H9 (cell line): ENCODE measurements at regions not wholly inside any gene's neighbourhood (a gene's known extent, or its start where the extent isn't known, plus 50 kb on each side); places are given as distances from the start of the nearest gene placed in this dataset.

Source experiments
- DNase-seq: peaks from one replicate; pipeline ENCODE4 v3.0.0-alpha.2; 2017
- H2AFZ ChIP-seq: one replicate; pipeline ENCODE4 v1.6.1; 2013; ENCODE audit warnings: mild to moderate bottlenecking, low read length, control low read depth, moderate library complexity
- H2AK5ac ChIP-seq: 2 replicates; pipeline ENCODE4 v1.6.1; 2013; ENCODE audit warnings: low read length, control low read depth, mixed read lengths; ENCODE audit not compliant: insufficient read length
- H2BK120ac ChIP-seq: one replicate; pipeline ENCODE4 v1.6.1; 2013; ENCODE audit warnings: low read depth, mild to moderate bottlenecking, low read length, control low read depth, inconsistent platforms; ENCODE audit not compliant: poor library complexity, severe bottlenecking
- H2BK12ac ChIP-seq: 2 replicates; pipeline ENCODE4 v1.6.1; 2013; ENCODE audit warnings: low read length, control low read depth, mixed read lengths, low read depth; ENCODE audit not compliant: insufficient read length
- H2BK15ac ChIP-seq: 2 replicates; pipeline ENCODE4 v1.6.1; 2013; ENCODE audit warnings: low read depth, low read length, control low read depth
- H2BK20ac ChIP-seq: one replicate; pipeline ENCODE4 v1.6.1; 2013; ENCODE audit warnings: low read depth, mild to moderate bottlenecking, low read length, control low read depth, inconsistent platforms; ENCODE audit not compliant: poor library complexity, severe bottlenecking
- H2BK5ac ChIP-seq: 2 replicates; pipeline ENCODE4 v1.6.1; 2013; ENCODE audit warnings: low read length, control low read depth, mixed read lengths; ENCODE audit not compliant: insufficient read length
- H3K14ac ChIP-seq: 2 replicates; pipeline ENCODE4 v1.6.1; 2013; ENCODE audit warnings: low read length, control low read depth; ENCODE audit not compliant: insufficient read depth
- H3K18ac ChIP-seq: 2 replicates; pipeline ENCODE4 v1.6.1; 2013; ENCODE audit warnings: low read depth, mild to moderate bottlenecking, mixed read lengths, low read length, control low read depth; ENCODE audit not compliant: insufficient read length
- H3K23ac ChIP-seq: 2 replicates; pipeline ENCODE4 v1.6.1; 2013; ENCODE audit warnings: low read length, control low read depth, mixed read lengths, low read depth; ENCODE audit not compliant: insufficient read length
- H3K23me2 ChIP-seq: 2 replicates; pipeline ENCODE4 v1.6.1; 2013; ENCODE audit warnings: low read depth, mild to moderate bottlenecking, mixed read lengths, low read length, control low read depth; ENCODE audit not compliant: insufficient read length, poor library complexity, severe bottlenecking
- H3K27ac ChIP-seq: 2 replicates; pipeline ENCODE4 v1.5.1; 2013; ENCODE audit warnings: low read length, control low read depth, mixed read lengths, low read depth; ENCODE audit not compliant: insufficient read length
- H3K27me3 ChIP-seq: 2 replicates; pipeline ENCODE4 v1.6.1; 2013; ENCODE audit warnings: low read length, control low read depth, inconsistent platforms; ENCODE audit not compliant: insufficient read depth
- H3K4ac ChIP-seq: 2 replicates; pipeline ENCODE4 v1.6.1; 2013; ENCODE audit warnings: low read depth, mild to moderate bottlenecking, control low read depth, inconsistent platforms, low read length, moderate library complexity
- H3K4me1 ChIP-seq: 2 replicates; pipeline ENCODE4 v1.6.1; 2013; ENCODE audit warnings: low read length, control low read depth, inconsistent platforms; ENCODE audit not compliant: insufficient read depth
- H3K4me2 ChIP-seq: 2 replicates; pipeline ENCODE4 v1.6.1; 2013; ENCODE audit warnings: low read length, control low read depth, mixed read lengths; ENCODE audit not compliant: insufficient read length, insufficient read depth
- H3K56ac ChIP-seq: 2 replicates; pipeline ENCODE4 v1.6.1; 2013; ENCODE audit warnings: low read depth, mild to moderate bottlenecking, mixed read lengths, low read length, control low read depth; ENCODE audit not compliant: insufficient read length
- H3K79me1 ChIP-seq: 2 replicates; pipeline ENCODE4 v1.6.1; 2013; ENCODE audit warnings: low read depth, mild to moderate bottlenecking, moderate library complexity, low read length, control low read depth, inconsistent platforms; ENCODE audit not compliant: insufficient read depth, poor library complexity, severe bottlenecking
- H3K79me2 ChIP-seq: 2 replicates; pipeline ENCODE4 v1.6.1; 2013; ENCODE audit warnings: low read length, control low read depth, inconsistent platforms; ENCODE audit not compliant: insufficient read depth
- H3K9ac ChIP-seq: 2 replicates; pipeline ENCODE4 v1.6.1; 2013; ENCODE audit warnings: low read length, control low read depth, mixed read lengths; ENCODE audit not compliant: insufficient read length; ENCODE audit errors: extremely low read depth
- H3K9me3 ChIP-seq: one replicate; pipeline ENCODE4 v1.6.1; 2013; ENCODE audit warnings: low read depth, low read length, inconsistent platforms; ENCODE audit not compliant: control insufficient read depth
- H3T11ph ChIP-seq: one replicate; pipeline ENCODE4 v1.6.1; 2013; ENCODE audit warnings: mild to moderate bottlenecking, low read length, control low read depth, inconsistent platforms
- H4K20me1 ChIP-seq: one replicate; pipeline ENCODE4 v1.6.1; 2013; ENCODE audit not compliant: control insufficient read depth, insufficient read length, insufficient read depth
- H4K5ac ChIP-seq: 2 replicates; pipeline ENCODE4 v1.6.1; 2013; ENCODE audit warnings: low read depth, mild to moderate bottlenecking, mixed read lengths, low read length, control low read depth; ENCODE audit not compliant: insufficient read length
- H4K8ac ChIP-seq: replicated peaks from 2 replicates; pipeline ENCODE4 v1.6.1; 2013; ENCODE audit warnings: low read length, control low read depth, mixed read lengths, low read depth; ENCODE audit not compliant: insufficient read length
- H4K91ac ChIP-seq: 2 replicates; pipeline ENCODE4 v1.6.1; 2013; ENCODE audit warnings: low read depth, mild to moderate bottlenecking, moderate library complexity, mixed read lengths, low read length, control low read depth; ENCODE audit not compliant: insufficient read length
- H3K27ac Mint-ChIP-seq, 3 experiments: 2 replicates in 2 of 3; 3 replicates in 1 of 3; pipeline ENCODE4 v1.8.0; 2020 to 2021; ENCODE audit warnings: mixed read lengths in 3 of 3, mild to moderate bottlenecking in 1 of 3, moderate library complexity in 1 of 3
- H3K27me3 Mint-ChIP-seq: 2 replicates; pipeline ENCODE4 v1.8.0; 2021; ENCODE audit warnings: low read depth, mild to moderate bottlenecking, moderate library complexity, mixed read lengths
- H3K36me3 Mint-ChIP-seq, 3 experiments: 2 replicates in 2 of 3; 3 replicates in 1 of 3; pipeline ENCODE4 v1.8.0; 2020 to 2021; ENCODE audit warnings: low read depth in 3 of 3, mixed read lengths in 3 of 3; ENCODE audit not compliant: insufficient read depth in 1 of 3
- H3K4me1 Mint-ChIP-seq, 2 experiments: 2 replicates each; pipeline ENCODE4 v1.8.0; 2020; ENCODE audit warnings: mixed read lengths in 2 of 2
- H3K4me3 Mint-ChIP-seq, 2 experiments: 2 replicates in 1 of 2; 3 replicates in 1 of 2; pipeline ENCODE4 v1.8.0; 2020 to 2021; ENCODE audit warnings: mild to moderate bottlenecking in 2 of 2, mixed read lengths in 2 of 2, moderate library complexity in 1 of 2
- H3K9me3 Mint-ChIP-seq, 2 experiments: 2 replicates in 1 of 2; 3 replicates in 1 of 2; pipeline ENCODE4 v1.8.0; 2020; ENCODE audit warnings: mild to moderate bottlenecking in 2 of 2, mixed read lengths in 2 of 2, moderate library complexity in 1 of 2
- WGBS: extraction: QIAGEN DNeasy Blood & Tissue Kit; methylation state at CpG from one replicate; pipeline ENCODE4 v1.1.7; 2013; ENCODE audit warnings: missing lambda C conversion rate, low lambda C conversion rate, mixed read lengths; ENCODE audit not compliant: insufficient read length; ENCODE audit errors: extremely low coverage; 5-methylcytosine and 5-hydroxymethylcytosine counted together
- TF ChIP-seq, protein P1 (sequence below): fragments of 200-600 bp; sonication (generic); conservative IDR thresholded peaks from 3 replicates; pipeline ENCODE4 v1.8.0; 2021; ENCODE audit warnings: antibody characterized with exemption, mild to moderate bottlenecking

DNA sequence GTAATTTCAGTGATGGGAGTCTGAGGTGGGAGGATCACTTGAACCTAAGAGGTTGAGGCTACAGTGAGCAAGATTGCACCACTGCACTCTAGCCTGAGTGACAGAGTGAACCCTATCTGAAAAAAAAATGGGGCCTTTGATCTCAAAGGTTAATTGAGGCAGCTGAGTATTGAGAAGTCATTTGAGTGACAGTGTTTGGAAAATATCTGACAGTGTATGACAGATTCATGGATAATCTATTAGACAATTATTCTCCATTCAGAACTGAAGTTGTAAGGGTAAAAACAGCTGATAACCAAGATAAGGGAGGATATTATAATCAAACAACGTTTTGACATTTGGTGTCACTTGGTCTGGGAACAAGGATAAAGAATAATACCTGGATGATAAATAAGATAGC lies 50.9 kb upstream of the CD36 start:
- H3K27me3 Mint-ChIP-seq: no peaks in the 10 kb centered on the region
- H3K27me3 ChIP-seq: no peaks in the 10 kb centered on the region
- no peak overlapping the region for H2BK20ac ChIP-seq
- H4K91ac ChIP-seq: no peak overlapping the region
- no peak overlapping the region for H3K4me3 Mint-ChIP-seq
- H3K4me1 ChIP-seq: no peaks in the 10 kb centered on the region
- no peak overlapping the region for H3K4me2 ChIP-seq
- H3K27ac ChIP-seq: no peak overlapping the region
- H2BK15ac ChIP-seq: no peak overlapping the region
- no peaks in the 10 kb centered on the region for H3K79me1 ChIP-seq
- H3K14ac ChIP-seq: no peak overlapping the region
- H3K23me2 ChIP-seq: no peaks in the 10 kb centered on the region
- H2BK5ac ChIP-seq: no peak overlapping the region
- H3K9me3 Mint-ChIP-seq: no peaks in the 10 kb centered on the region
- no peak overlapping the region for H3K56ac ChIP-seq
- no peaks in the 10 kb centered on the region for H4K20me1 ChIP-seq
- H3K9me3 ChIP-seq: no peaks in the 10 kb centered on the region
- H3K79me2 ChIP-seq: no peaks in the 10 kb centered on the region
- H3K23ac ChIP-seq: no peak overlapping the region
- H2AK5ac ChIP-seq: no peak overlapping the region
- WGBS: no CpG with 5 or more reads among the region's 1 CpG
- H2BK120ac ChIP-seq: no peak overlapping the region
- H3T11ph ChIP-seq: no peak overlapping the region
- H3K9ac ChIP-seq: no peak overlapping the region
- H3K4ac ChIP-seq: no peak overlapping the region
- no peak for DNase-seq
- H4K5ac ChIP-seq: no peak overlapping the region
- no peak overlapping the region for H3K27ac Mint-ChIP-seq
- H3K18ac ChIP-seq: no peak overlapping the region
- H3K4me1 Mint-ChIP-seq: peaks cover 0 to 3% of the 10 kb centered on the region in 2 experiments; a peak in 1 of 4 replicates
- H2BK12ac ChIP-seq: no peak overlapping the region
- TF ChIP-seq, protein P1, sequence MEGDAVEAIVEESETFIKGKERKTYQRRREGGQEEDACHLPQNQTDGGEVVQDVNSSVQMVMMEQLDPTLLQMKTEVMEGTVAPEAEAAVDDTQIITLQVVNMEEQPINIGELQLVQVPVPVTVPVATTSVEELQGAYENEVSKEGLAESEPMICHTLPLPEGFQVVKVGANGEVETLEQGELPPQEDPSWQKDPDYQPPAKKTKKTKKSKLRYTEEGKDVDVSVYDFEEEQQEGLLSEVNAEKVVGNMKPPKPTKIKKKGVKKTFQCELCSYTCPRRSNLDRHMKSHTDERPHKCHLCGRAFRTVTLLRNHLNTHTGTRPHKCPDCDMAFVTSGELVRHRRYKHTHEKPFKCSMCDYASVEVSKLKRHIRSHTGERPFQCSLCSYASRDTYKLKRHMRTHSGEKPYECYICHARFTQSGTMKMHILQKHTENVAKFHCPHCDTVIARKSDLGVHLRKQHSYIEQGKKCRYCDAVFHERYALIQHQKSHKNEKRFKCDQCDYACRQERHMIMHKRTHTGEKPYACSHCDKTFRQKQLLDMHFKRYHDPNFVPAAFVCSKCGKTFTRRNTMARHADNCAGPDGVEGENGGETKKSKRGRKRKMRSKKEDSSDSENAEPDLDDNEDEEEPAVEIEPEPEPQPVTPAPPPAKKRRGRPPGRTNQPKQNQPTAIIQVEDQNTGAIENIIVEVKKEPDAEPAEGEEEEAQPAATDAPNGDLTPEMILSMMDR: no peak
- no peaks in the 10 kb centered on the region for H3K36me3 Mint-ChIP-seq
- H4K8ac ChIP-seq: no peak overlapping the region
- H2AFZ ChIP-seq: no peak overlapping the region
